HG02884 (cell line): ENCODE measurements at regions not wholly inside any gene's neighbourhood (a gene's known extent, or its start where the extent isn't known, plus 50 kb on each side); places are given as distances from the start of the nearest gene placed in this dataset.
"Not testable (repeated sequence)": the region's sequence is repeated elsewhere in the genome, so short reads cannot be mapped to it uniquely, and the experiment has no call there.

Source experiments
- ATAC-seq: cut with Tn5 transposase; IDR thresholded peaks from one replicate; pipeline ENCODE4 v1.9.1; 2021; ENCODE audit warnings: mild to moderate bottlenecking, moderate library complexity; ENCODE audit not compliant: unreplicated experiment

- not testable (repeated sequence) for ATAC-seq
Observed at GRCh38 chr7:6986892-6987291, 160.8 kb upstream of the CCZ1B start.

GRCh38 chr7:6988608-6989007, 162.5 kb upstream of the CCZ1B start:
- not testable (repeated sequence) for ATAC-seq

DNA sequence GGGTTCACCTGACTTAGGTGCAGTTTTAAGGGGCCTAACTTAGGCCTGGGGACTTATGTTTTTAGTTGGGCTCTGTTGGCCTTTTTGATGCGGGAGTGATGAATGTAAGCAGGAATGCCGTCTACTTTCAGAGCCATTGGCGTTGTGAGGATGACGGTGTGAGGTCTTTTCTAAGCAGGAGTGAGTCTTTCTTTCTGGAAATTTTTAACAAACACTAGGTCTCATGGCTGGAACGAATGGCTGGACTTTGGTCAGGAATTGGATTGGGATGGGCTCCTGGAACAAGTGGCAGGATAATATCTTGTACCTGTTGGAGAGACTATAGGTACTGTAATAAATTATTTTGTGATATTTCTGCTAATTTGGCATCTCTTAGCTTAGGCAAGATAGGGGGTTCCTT, 163.9 kb upstream of the CCZ1B start:
- not testable (repeated sequence) for ATAC-seq

DNA sequence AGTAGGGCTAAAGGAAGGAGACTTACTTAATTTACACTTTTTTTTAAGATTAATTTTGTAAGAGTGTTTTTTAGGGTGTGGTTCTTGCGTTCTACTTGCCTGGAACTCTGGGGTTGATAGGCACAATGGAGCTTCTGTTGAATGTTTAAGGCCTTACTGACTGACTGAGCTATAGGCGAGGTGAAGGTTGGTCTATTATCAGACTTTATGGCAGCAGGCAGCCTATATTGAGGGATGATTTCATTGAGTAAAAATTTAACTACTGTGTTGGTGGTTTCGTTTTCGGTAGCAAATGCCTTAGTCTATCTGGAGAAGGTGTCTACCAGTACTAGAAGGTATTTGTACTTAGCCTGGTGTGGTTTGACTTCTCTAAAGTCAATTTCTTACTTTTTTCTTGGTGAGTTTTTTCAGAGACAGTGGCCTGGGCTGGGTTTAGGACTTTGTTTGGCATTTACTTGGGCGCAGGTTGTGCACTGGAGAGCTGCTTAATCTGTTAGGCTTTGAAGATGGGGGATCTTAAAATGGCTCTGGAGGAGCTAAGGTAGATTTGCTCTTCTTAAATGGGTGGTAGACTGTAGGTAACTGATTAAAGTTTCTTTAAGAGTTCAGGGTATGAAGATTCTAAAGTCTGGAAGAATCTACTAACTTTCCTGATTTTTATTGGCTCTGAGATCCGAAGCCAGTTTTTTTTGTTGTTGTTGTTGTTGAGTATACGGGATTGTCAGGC, 164.5 kb upstream of the CCZ1B start:
- not testable (repeated sequence) for ATAC-seq

DNA sequence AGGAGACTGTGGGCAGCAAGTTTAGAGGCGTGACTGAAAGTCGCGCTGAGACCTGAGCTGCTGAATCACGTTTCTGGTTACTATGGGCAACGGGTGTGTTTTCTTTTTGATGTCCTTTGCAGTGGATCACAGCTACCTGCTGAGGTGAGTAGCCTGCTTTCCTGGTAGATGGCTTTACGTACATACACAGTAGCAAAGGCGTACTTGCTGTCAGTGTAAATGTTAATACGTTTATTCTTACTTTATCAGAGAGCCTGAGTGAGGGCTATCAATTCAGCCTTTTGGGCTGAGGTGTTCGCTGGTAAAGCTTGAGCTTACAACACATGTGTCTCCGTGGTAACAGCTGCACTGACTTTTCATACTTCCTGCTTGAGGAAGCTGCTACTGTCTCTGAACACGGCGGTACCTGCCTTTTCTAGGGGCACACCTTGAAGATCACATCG, 165.1 kb upstream of the CCZ1B start:
- not testable (repeated sequence) for ATAC-seq

DNA sequence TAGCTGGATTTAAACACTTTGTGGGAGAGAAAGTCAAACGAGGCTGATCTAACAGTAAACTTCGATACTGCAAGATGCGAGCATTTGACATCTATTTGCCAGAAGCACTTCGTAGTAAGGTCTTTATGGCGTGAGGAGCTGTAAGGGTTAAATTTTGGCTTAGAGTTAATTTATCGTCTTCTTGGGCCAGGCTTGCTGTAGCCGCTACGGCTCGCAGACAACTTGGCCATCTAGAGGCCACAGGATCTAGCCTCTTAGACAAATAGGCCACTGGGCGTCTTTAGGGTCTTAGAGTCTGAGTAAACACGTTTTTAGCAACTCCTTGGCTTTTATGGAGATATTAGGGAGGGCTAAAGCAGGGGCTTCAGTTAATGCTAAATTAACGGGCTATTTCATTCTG, 165.6 kb upstream of the CCZ1B start:
- not testable (repeated sequence) for ATAC-seq

GRCh38 chr7:6992133-6992532, 166.1 kb upstream of the CCZ1B start:
- not testable (repeated sequence) for ATAC-seq

GRCh38 chr7:6995026-6995425, 169.0 kb upstream of the CCZ1B start:
- ATAC-seq: not testable (repeated sequence)

- not testable (repeated sequence) for ATAC-seq
Observed at GRCh38 chr7:6995493-6996289, 169.6 kb upstream of the CCZ1B start.

DNA sequence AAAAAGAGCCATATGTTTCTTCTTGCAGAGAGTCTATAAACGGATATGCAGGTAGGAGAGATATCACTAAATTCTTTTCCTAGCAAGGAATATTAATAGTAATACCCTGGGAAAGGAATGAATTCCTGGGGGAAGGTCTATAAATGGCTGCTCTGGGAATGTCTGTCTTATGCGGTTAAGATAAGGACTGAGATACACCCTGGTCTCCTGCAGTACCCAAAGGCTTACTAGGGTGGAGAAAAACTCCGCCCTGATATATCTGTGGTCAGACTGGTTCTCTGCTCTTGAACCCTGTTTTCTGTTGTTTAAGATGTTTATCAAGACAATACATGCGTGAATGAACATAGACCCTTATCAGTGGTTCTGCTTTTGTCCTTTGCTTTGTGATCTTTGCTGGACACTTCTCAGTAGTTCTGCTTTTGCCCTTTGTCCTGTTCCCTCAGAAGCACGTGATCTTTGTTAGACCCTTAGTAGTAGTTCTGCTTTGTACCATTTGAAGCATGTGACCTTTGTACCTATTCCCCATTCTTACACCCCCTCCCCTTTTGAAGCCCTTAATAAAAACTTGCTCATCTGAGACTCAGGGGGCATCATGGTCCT, 173.1 kb upstream of the CCZ1B start:
- ATAC-seq: not testable (repeated sequence)

GRCh38 chr7:7002418-7003062, 176.5 kb upstream of the CCZ1B start:
- ATAC-seq: no peak

- ATAC-seq: no peak
Observed at GRCh38 chr7:7005303-7005702, 177.0 kb upstream of the C1GALT1 start.

DNA sequence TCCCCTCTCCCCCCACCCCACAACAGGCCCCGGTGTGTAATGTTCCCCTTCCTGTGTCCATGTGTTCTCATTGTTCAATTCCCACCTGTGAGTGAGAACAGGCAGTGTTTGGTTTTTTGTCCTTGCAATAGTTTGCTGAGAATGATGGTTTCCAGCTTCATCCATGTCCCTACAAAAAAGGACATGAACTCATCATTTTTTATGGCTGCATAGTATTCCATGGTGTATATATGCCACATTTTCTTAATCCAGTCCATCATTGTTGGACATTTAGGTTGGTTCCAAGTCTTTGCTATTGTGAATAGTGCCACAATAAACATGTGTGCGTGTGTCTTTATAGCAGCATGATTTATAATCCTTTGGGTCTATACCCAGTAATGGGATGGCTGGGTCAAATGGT, 176.4 kb upstream of the C1GALT1 start:
- not testable (repeated sequence) for ATAC-seq

- ATAC-seq: not testable (repeated sequence)
Observed at GRCh38 chr7:7011241-7011640, 171.1 kb upstream of the C1GALT1 start.

DNA sequence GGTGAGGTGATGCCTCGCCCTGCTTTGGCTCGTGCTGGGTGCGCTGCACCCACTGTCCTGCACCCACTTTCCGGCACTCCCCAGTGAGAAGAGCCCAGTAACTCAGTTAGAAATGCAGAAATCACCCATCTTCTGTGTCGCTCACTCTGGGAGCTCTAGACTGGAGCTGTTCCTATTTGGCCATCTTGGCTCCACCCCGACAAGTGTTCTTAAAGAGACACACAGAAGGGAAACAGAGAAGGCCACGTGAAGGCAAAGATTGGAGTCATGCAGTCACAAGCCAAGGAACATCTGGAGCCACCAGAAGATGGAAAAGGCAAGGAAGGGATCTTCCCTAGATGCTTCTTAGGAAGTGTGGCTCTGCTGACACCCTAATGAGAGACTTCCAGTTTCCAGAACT, 170.6 kb upstream of the C1GALT1 start:
- ATAC-seq: not testable (repeated sequence)

GRCh38 chr7:7014827-7015595, 167.3 kb upstream of the C1GALT1 start:
- ATAC-seq: no peak

DNA sequence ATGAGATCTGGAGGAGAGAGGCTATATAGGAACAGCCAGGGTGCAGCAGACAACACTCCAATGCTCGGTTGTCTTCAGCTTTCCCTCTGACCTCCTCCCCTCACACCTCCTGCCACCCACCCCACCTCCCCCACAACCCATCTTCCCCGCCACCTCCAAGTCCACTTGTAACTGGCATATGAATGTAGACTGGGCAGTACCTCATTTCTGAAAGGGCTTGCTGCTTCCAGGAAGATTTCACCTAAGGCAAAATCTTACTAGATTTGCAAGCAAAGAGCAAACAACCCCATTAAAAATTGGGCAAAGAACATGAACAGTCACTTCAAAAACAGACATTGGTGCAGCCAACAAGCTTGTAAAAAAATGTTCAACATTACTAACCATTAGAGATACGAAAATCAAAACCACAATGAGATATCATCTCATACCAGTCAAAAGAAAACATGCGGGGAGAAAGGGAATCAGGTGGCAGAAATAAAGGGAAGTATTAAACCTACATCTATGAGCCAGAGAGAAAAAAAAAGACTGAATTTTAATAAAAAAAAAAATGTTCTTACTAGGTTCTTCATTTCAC, 164.6 kb upstream of the C1GALT1 start:
- no peak for ATAC-seq

DNA sequence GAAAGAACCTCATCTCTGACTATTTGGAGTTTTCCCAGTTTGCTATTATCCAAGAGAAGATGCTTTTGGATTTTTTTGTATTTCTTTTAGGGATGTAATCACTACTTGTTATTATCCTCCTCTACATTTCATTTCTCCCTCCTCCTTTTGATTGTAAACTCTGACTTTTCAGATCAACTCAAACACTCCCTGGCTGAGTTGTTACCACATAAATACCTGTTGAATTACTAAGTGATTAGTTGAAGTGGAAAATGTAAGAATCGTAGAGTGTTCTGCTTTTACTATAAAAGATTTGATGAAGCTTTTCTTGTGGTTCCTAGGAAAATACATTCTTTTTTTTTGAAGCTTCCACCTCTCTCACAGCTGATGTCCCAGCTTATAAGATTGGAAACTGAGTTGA, 164.1 kb upstream of the C1GALT1 start:
- no peak for ATAC-seq

DNA sequence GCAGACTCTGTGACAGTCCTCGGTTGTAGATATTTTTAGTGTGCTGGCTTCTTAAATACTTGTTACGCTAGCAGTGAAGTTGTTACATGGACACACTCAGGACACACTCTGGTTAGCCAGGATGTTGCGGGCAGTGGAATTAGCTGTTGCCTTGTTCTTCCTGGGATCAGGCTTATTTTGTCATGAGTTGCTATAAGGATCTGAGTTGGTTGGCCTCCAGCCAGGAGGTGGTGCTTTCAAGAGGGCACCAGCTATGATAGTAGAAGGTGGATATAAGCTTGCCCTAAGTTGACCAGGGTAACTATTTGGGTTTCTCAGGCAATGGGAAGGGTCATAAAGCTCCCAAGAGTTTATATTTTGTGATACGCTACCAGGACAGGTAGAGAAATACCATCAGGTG, 150.1 kb upstream of the C1GALT1 start:
- ATAC-seq: no peak

DNA sequence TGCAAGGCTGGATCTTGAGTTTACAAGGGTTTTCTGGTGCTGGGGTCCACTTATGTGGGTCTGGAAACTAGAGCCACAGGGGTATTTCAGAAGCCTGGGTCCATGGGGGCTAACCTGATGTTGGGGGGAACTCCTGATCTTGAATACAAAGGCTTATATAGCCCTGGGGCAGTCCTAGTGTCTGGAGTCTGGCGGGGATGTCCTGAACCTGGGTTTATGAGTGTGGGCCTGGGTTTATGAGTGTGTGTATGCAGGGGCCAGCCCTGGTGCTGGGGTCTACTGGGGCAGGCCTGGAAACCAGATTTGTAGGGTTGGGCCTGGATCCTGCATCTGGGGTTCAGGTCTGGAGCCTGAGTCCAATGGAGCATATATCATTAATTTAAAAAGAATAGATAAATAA, 146.5 kb upstream of the C1GALT1 start:
- ATAC-seq: no peak
